Stomach (tissue), 8 donors: ENCODE measurements at regions not wholly inside any gene's neighbourhood (a gene's known extent, or its start where the extent isn't known, plus 50 kb on each side); places are given as distances from the start of the nearest gene placed in this dataset.
A peak's percentile ranks its signal among the peaks of the same experiment; 100 is the strongest.

ENCODE experiments used
- DNase-seq, 2 donors: peaks; one replicate each; pipeline versions ENCODE4 v3.0.0 to v3.0.0-alpha.2; 2013 to 2019
- H3K27ac ChIP-seq, 5 donors: fragments of 200-600 bp in 4 of 5; sonication (generic) in 4 of 5; one replicate each; pipeline ENCODE4 v1.5.1; 2013 to 2019; ENCODE audit warnings: mild to moderate bottlenecking in 1 of 5, moderate library complexity in 1 of 5
- H3K27me3 ChIP-seq, 3 donors: fragments of 200-600 bp; sonication (generic); one replicate each; pipeline ENCODE4 v1.5.1; 2017 to 2019; ENCODE audit warnings: mixed run types in 1 of 3
- H3K36me3 ChIP-seq, 4 donors: fragments of 200-600 bp; sonication (generic); 1 replicate in 3 of 4; 2 replicates in 1 of 4; pipeline ENCODE4 v1.5.1; 2016 to 2019
- H3K4me1 ChIP-seq, 4 donors: fragments of 200-600 bp; sonication (generic); one replicate each; pipeline ENCODE4 v1.5.1; 2016 to 2019
- H3K4me3 ChIP-seq, 4 donors: fragments of 200-600 bp; sonication (generic) in 3 of 4; one replicate each; pipeline ENCODE4 v1.5.1; 2016 to 2019; ENCODE audit warnings: mild to moderate bottlenecking in 1 of 4
- H3K9me3 ChIP-seq, 4 donors: fragments of 200-600 bp; sonication (generic); one replicate each; pipeline ENCODE4 v1.5.1; 2016 to 2019
- EP300 ChIP-seq: sonication (generic); formaldehyde crosslinking; IDR thresholded peaks from one replicate; pipeline ENCODE4 v1.6.1; 2017; ENCODE audit warnings: antibody characterized with exemption
- POLR2A ChIP-seq, 4 donors: fragments of 450-650 bp; IDR thresholded peaks; one replicate each; pipeline ENCODE4 v1.6.1; 2016; ENCODE audit warnings: antibody characterized with exemption in 4 of 4, control low read depth in 2 of 4, mild to moderate bottlenecking in 1 of 4, moderate library complexity in 1 of 4
- POLR2AphosphoS5 ChIP-seq, 3 donors: sonication (generic); formaldehyde crosslinking; IDR thresholded peaks; one replicate each; pipeline ENCODE4 v1.6.1; 2016; ENCODE audit warnings: antibody characterized with exemption in 3 of 3
- WGBS, 5 donors: extraction: QIAGEN DNeasy Blood & Tissue Kit in 3 of 5; methylation state at CpG; one replicate each; pipeline versions ENCODE4 v1.1.5 to v1.1.7; 2013 to 2018; 5-methylcytosine and 5-hydroxymethylcytosine counted together
- intact Hi-C: fragments of 100-400 bp; cut with DNase I; formaldehyde crosslinking; loops from one replicate; pipeline ENCODE4 v1.15.1; 2023; ENCODE audit warnings: low total_unique reads
- TF ChIP-seq, protein P1 (sequence below), 7 experiments: fragments of 450-650 bp in 4 of 7; fragments of 200-600 bp in 3 of 7; sonication (generic) in 3 of 7; IDR thresholded peaks; one replicate each; pipeline ENCODE4 v1.5.1; 2016 to 2019; ENCODE audit warnings: antibody characterized with exemption in 7 of 7, control low read depth in 2 of 7, mild to moderate bottlenecking in 1 of 7
- donor health status: healthy with polysubstance abuse.
- donor health status: Bipolar disorder and iron deficiency.
- donor health status: healthy.

DNA sequence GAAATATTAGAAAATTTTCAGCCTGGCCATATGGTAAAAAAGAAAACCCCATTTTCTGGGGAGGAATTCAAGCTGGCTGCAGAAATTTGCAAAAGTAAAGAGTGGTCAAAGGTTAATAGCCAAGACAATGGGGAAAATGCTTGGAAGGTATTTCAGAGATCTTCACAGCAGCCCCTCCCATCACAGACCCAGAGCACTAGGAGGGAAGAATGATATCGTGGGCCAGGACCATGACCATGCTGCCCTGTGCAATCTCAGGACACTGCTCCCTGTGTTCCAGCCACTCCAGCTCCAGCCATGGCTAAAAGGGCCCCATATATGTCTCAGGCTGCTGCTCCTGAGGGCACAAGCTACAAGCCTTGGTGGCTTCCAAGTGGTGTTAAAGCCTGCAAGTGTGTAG lies 93.9 kb upstream of the AGAP1 start:
- Histone ChIP-seq H3K36me3 (no peaks in the 10 kb centered on the region), H3K27me3 (peaks cover 0 to 9% (median 0%) of the 10 kb centered on the region in 3 donors), H3K4me1 (no peaks in the 10 kb centered on the region), H3K9me3 (peaks cover 0 to 6% (median 4%) of the 10 kb centered on the region in 4 donors), H3K27ac (no peak overlapping the region), H3K4me3 (no peak overlapping the region)
- no peak for DNase-seq
- TF ChIP-seq, protein P1, sequence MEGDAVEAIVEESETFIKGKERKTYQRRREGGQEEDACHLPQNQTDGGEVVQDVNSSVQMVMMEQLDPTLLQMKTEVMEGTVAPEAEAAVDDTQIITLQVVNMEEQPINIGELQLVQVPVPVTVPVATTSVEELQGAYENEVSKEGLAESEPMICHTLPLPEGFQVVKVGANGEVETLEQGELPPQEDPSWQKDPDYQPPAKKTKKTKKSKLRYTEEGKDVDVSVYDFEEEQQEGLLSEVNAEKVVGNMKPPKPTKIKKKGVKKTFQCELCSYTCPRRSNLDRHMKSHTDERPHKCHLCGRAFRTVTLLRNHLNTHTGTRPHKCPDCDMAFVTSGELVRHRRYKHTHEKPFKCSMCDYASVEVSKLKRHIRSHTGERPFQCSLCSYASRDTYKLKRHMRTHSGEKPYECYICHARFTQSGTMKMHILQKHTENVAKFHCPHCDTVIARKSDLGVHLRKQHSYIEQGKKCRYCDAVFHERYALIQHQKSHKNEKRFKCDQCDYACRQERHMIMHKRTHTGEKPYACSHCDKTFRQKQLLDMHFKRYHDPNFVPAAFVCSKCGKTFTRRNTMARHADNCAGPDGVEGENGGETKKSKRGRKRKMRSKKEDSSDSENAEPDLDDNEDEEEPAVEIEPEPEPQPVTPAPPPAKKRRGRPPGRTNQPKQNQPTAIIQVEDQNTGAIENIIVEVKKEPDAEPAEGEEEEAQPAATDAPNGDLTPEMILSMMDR (IDR thresholded peaks at IDR 0.05): no peak
- TF ChIP-seq POLR2A (IDR thresholded peaks at IDR 0.05): no peak
- TF ChIP-seq EP300: no peak
- no peak for TF ChIP-seq POLR2AphosphoS5 (IDR thresholded peaks at IDR 0.05)
- 56 to 82% (median 71%) methylated on average over 1 of the region's 1 CpG for WGBS, 5 donors
- intact Hi-C loops: no loop called here

DNA sequence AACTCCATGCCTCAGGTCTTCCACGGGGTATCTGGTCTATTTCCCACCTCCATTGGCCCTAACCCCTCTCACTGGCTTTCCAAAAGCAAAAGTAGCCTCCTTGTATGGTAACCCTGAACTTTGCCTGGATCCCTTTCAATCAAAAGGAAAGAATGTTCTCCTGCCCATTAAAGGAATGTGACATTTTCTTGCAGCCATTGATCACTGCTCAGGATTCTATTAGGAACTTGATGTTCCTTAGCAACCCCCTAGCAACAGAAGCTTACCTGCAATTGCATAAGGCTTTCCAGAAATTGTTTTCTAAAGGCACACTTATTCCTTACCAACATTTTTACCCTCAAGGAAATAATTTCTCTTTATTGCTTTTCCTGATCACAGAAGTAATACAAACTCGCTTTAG lies 91.4 kb upstream of the AGAP1 start:
- no peak for DNase-seq
- no peak for TF ChIP-seq EP300
- no peak for TF ChIP-seq POLR2A (IDR thresholded peaks at IDR 0.05)
- no peak for TF ChIP-seq POLR2AphosphoS5 (IDR thresholded peaks at IDR 0.05)
- TF ChIP-seq, protein P1 (IDR thresholded peaks at IDR 0.05): no peak
- Histone ChIP-seq H3K36me3 (no peaks in the 10 kb centered on the region), H3K9me3 (peaks cover 0 to 6% (median 4%) of the 10 kb centered on the region in 4 donors), H3K27ac (no peak overlapping the region), H3K4me1 (no peaks in the 10 kb centered on the region), H3K4me3 (no peak overlapping the region), H3K27me3 (no peaks in the 10 kb centered on the region)
- WGBS, 5 donors: 57 to 72% (median 66%) methylated on average over 2 of the region's 2 CpGs
- intact Hi-C loops: no loop called here

DNA sequence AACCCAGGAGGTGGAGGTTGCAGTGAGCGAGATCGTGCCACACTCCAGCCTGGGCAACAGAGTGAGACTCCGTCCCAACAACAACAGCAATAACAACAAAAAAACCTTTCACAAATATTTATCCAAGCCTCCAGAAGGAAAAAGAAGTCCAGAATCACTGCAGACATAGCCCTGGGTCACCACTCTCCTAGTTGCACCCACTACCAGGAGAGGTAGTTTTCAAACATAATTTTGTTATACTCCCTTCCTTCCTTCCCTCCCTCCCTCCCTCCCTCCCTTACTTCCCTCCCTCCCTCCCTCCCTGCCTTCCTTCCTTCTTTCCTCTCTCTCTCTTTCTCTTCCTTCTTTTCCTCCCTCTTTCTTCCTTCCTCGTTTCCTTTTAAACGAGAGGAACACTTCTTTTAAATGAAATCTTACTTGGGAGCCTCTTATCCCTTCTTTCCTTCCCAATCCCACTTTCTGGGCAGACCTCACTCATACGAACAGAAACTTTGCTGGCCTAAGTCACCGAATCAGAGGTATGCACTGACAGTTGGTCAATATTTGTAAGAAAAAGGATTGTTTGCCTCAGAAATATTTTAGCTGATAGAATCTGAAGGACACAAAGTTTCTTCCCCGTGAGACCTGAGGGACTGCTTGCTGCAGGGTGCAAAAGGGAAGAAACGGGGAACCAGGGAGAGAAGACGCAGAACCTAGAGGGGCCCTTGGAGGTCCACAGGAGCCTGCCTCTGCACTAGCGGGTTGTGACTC lies 88.1 kb upstream of the AGAP1 start:
- Histone ChIP-seq H3K36me3 (no peaks in the 10 kb centered on the region), H3K4me3 (no peak overlapping the region), H3K27ac (no peak overlapping the region), H3K9me3 (no peaks in the 10 kb centered on the region), H3K27me3 (no peaks in the 10 kb centered on the region), H3K4me1 (no peaks in the 10 kb centered on the region)
- WGBS, 5 donors: 51 to 69% (median 62%) methylated on average over 11 of the region's 11 CpGs
- intact Hi-C loops: no loop called here
- no peak for TF ChIP-seq EP300
- no peak for TF ChIP-seq POLR2AphosphoS5 (IDR thresholded peaks at IDR 0.05)
- no peak for TF ChIP-seq POLR2A (IDR thresholded peaks at IDR 0.05)
- TF ChIP-seq, protein P1 (IDR thresholded peaks at IDR 0.05): no peak
- DNase-seq: no peak

DNA sequence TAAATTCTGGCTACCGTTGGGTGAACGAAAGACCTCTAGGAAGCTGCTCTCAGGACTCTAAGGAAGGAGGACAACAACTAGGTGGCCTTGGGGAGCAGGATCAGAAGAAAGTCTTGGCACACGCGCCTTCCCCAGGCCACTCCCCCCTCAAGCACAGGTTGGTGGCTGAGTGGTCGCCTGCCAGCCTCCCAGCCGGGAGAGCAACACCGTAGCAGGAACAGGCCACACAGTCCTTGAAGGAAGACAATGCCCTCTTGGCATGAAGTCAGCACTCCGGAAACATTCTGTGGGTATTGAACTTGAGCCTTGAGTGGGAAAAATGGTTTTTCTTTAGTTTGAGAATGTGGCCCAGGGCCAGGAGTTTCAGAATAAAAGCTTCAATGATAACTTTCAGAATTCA lies 87.4 kb upstream of the AGAP1 start:
- TF ChIP-seq, protein P1 (IDR thresholded peaks at IDR 0.05): no peak
- no peak for TF ChIP-seq EP300
- DNase-seq: peak in 1 of 2 donors; percentile 52
- WGBS, 5 donors: 29 to 42% (median 38%) methylated on average over 8 of the region's 8 CpGs
- Histone ChIP-seq H3K4me3 (no peak overlapping the region), H3K27ac (no peak overlapping the region), H3K36me3 (no peaks in the 10 kb centered on the region), H3K4me1 (no peaks in the 10 kb centered on the region), H3K27me3 (no peaks in the 10 kb centered on the region), H3K9me3 (no peaks in the 10 kb centered on the region)
- intact Hi-C loops: no loop called here
